GM12872 (cell line): ENCODE measurements at regions not wholly inside any gene's neighbourhood (a gene's known extent, or its start where the extent isn't known, plus 50 kb on each side); places are given as distances from the start of the nearest gene placed in this dataset.

Experiments used
- TF ChIP-seq, protein P1 (sequence below): IDR thresholded peaks from 3 replicates; pipeline ENCODE4 v1.5.1; 2011; ENCODE audit warnings: low read depth, mild to moderate bottlenecking, low read length, moderate library complexity; ENCODE audit not compliant: insufficient read depth

DNA sequence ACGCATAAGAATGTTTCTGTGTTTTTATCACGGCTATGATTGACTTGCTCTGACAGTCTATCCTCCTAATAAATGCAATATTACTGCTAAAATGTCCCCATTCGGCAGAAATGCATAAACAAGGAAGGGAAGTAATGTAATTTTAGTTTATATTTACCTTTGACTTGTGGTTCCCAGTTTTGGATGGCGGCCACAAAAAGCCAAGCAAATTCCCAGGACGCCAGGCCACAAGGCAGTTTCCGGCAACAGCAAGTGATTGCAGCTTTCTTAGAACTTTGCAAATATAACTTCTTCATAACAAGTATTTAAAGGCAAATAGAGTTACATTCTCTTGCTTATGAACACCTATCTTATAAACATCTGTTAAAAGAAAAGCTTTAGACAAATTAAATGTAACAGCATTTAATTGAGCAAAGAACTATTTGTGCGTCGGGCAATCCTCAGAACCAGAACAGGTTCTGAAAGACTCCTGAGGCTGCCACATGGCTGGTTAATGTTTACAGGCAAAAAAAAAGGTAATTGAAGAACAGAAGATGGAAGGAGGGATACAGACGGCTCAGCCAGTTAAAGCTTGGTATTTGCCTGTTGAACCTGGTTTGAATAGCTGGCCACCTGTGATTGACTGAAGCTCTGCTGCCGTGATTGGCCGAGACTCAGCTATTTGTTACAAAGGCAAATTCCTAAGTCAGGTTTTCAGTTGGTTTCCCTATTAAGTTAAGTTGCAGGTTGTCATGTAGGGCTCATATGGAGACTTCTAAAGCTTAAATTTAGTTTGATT lies 80.8 kb downstream of the C21orf91 start:
- TF ChIP-seq, protein P1, sequence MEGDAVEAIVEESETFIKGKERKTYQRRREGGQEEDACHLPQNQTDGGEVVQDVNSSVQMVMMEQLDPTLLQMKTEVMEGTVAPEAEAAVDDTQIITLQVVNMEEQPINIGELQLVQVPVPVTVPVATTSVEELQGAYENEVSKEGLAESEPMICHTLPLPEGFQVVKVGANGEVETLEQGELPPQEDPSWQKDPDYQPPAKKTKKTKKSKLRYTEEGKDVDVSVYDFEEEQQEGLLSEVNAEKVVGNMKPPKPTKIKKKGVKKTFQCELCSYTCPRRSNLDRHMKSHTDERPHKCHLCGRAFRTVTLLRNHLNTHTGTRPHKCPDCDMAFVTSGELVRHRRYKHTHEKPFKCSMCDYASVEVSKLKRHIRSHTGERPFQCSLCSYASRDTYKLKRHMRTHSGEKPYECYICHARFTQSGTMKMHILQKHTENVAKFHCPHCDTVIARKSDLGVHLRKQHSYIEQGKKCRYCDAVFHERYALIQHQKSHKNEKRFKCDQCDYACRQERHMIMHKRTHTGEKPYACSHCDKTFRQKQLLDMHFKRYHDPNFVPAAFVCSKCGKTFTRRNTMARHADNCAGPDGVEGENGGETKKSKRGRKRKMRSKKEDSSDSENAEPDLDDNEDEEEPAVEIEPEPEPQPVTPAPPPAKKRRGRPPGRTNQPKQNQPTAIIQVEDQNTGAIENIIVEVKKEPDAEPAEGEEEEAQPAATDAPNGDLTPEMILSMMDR = no peak

DNA sequence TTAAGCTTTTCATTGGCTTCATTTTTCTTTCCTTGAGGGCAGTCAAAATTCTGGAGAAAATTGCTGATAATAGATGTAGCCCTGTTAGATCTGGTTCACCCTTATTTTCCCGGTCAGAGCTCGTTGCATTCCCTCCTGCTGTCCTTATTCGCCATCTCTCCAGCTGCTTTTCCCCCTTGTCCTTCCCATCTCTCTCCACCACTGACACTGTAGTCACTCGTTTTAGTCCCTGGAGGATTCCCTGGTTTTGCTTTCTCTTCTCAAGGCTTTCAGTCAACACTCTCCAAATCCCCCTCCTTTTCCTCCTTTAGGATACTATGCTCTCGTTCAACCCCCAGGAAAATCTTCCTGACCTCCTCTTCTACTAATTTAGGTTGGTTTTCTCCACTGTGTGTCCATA lies 83.1 kb downstream of the C21orf91 start:
- TF ChIP-seq, protein P1 = no peak

DNA sequence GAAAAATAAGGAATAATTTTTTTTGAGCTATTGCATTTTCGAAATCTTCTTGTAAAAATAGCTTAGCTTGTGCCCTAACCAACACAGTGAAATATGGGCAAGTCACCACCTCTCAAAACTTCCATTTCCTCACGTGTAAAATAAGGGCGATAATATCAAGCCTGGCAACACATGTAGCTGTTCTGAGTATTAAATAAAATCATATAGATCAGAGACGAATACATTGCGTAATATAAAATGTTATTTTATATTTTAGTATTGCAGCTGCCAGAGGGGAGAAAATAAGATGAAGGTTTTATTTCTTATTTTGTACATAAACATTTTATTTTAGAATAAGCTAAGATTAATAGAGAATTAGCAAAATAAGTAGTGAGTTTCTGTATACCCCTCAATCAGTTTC lies 85.9 kb downstream of the C21orf91 start:
- TF ChIP-seq, protein P1 = no peak

DNA sequence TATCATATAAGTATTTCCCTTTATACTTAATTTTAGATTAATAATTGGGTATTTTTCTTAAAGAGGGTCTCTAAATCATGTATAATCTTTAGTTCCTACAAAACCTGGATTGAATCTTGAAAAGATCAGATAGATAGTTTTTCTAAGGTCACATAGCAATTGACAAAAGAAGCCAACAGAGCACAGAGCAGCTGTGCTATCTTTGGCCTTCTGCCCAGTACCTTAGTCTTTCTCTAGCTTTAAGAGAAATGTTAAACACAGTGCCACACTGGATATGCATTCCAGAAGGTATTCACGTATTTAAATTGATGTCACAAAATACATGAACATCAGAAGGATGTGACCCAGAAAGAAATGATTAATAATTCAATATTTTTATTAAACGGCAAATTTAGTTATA lies 86.8 kb downstream of the C21orf91 start:
- TF ChIP-seq, protein P1 = no peak

DNA sequence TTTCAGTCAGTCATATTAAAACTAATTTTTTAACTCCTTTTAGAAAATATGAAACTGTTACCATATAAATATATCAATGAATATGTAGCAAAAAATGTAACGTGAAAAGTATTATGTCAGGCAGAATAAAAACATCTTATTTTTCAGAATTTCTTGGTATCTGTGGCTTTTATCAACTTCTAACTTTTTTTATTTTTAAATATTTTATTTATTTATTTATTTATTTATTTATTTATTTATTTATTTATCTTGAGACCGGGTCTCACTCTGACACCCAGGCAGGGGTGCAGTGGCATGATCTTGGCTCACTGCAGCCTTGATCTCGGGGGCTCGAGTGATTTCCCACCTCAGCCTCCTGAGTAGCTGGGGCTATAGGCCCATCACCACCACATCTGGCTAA lies 87.6 kb downstream of the C21orf91 start:
- TF ChIP-seq, protein P1 = no peak

DNA sequence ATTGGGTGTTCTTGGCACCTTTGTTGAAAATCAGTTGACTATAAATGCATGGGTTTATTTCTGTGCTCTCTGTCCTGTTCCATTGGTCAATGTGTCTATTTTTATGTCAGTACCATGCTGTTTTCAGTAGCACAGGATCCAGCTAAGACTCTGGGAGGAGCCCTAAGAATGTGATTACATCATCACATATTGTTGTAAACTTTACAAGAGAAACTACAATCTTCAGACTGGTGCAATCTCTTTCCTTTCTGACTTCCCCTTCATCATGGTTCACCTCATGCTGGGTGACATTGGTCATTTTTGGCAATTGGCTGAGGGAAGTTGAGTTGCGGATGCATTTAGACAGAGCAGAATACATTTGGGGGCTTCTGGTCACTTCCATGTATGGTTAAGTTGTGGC lies 88.4 kb downstream of the C21orf91 start:
- TF ChIP-seq, protein P1 = no peak

DNA sequence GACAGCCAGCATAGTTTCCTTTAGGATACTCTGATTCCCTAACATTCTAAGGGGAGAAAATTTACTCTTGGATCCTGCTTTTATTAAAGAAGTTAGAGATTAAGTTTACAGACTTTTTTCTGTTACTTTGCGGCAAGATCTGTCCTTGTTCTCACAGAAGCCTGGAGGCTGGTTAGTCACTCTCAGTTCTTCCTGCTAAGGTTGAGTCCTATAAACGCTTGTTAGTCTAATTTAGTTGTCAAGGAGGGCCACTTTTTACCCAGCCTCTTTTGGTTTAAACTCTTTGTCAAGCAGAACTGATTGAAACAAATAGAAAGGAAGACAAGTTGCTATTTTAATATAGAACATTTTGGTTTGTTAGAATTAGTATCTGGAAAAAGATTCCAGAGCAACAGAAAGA lies 89.7 kb downstream of the C21orf91 start:
- TF ChIP-seq, protein P1 = no peak
